Adrenal gland (tissue), 5 donors: ENCODE measurements at regions not wholly inside any gene's neighbourhood (a gene's known extent, or its start where the extent isn't known, plus 50 kb on each side); places are given as distances from the start of the nearest gene placed in this dataset.

Experiments used
- CTCF ChIP-seq, 6 experiments: fragments of 450-650 bp in 4 of 6; fragments of 200-600 bp in 2 of 6; sonication (generic) in 1 of 6; IDR thresholded peaks; 1 replicate in 5 of 6; 2 replicates in 1 of 6; pipeline versions ENCODE4 v1.5.1 to v1.8.0; 2016 to 2021; ENCODE audit warnings: antibody characterized with exemption in 6 of 6, mild to moderate bottlenecking in 2 of 6, moderate library complexity in 1 of 6
- POLR2A ChIP-seq, 2 donors: fragments of 450-650 bp; IDR thresholded peaks; one replicate each; pipeline ENCODE4 v1.6.1; 2017; ENCODE audit warnings: antibody characterized with exemption in 2 of 2, mild to moderate bottlenecking in 2 of 2, moderate library complexity in 1 of 2
- donor health status: DM: no; HTN: no; CAD: no.

- no peak for TF ChIP-seq CTCF (IDR thresholded peaks at IDR 0.05)
- TF ChIP-seq POLR2A (IDR thresholded peaks at IDR 0.05) = no peak
These were observed 192.6 kb upstream of the ST6GAL2 start for GRCh38 chr2:107078584-107078983.
